ENCODE measurements at regions not wholly inside any gene's neighbourhood (a gene's known extent, or its start where the extent isn't known, plus 50 kb on each side); places are given as distances from the start of the nearest gene placed in this dataset.

GRCh38 chr1:195332102-195332501 lies 1276.1 kb downstream of the KCNT2 start:
- no peaks in the 10 kb centered on the region for H3K36me3 ChIP-seq (ENCODE audit: control insufficient read depth, insufficient read depth, low read length)
- no peak overlapping the region for H3K27ac Mint-ChIP-seq (ENCODE audit: unreplicated experiment)
- no peaks in the 10 kb centered on the region for H3K4me1 Mint-ChIP-seq (ENCODE audit: low read depth, unreplicated experiment)
- DNase-seq, result no peak
- intact Hi-C loops (cut with micrococcal nuclease; ENCODE audit: unreplicated experiment), result no loop called here
- no peaks in the 10 kb centered on the region for H3K9me3 Mint-ChIP-seq (ENCODE audit: unreplicated experiment)
- no peaks in the 10 kb centered on the region for H3K27me3 Mint-ChIP-seq (ENCODE audit: insufficient read depth, unreplicated experiment)
- no peak overlapping the region for H3K4me3 ChIP-seq (ENCODE audit: low read depth, low read length)
- H3K27me3 ChIP-seq (replicated peaks; ENCODE audit: control insufficient read depth, insufficient read depth, low read length), result no peaks in the 10 kb centered on the region
- TF ChIP-seq, protein P1, sequence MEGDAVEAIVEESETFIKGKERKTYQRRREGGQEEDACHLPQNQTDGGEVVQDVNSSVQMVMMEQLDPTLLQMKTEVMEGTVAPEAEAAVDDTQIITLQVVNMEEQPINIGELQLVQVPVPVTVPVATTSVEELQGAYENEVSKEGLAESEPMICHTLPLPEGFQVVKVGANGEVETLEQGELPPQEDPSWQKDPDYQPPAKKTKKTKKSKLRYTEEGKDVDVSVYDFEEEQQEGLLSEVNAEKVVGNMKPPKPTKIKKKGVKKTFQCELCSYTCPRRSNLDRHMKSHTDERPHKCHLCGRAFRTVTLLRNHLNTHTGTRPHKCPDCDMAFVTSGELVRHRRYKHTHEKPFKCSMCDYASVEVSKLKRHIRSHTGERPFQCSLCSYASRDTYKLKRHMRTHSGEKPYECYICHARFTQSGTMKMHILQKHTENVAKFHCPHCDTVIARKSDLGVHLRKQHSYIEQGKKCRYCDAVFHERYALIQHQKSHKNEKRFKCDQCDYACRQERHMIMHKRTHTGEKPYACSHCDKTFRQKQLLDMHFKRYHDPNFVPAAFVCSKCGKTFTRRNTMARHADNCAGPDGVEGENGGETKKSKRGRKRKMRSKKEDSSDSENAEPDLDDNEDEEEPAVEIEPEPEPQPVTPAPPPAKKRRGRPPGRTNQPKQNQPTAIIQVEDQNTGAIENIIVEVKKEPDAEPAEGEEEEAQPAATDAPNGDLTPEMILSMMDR (IDR thresholded peaks at IDR 0.05; ENCODE audit: insufficient read depth in 1 of 2, low read depth in 1 of 2, low read length in 1 of 2, severe bottlenecking in 1 of 2, unreplicated experiment in 1 of 2), result no peak
- POLR2A ChIA-PET, result no interaction called here
- H3K36me3 Mint-ChIP-seq (ENCODE audit: insufficient read depth, unreplicated experiment), result no peaks in the 10 kb centered on the region
- H3K4me1 ChIP-seq, result no peaks in the 10 kb centered on the region
- no TSS peak for BruUV-seq (replicated peaks)
- CTCF ChIA-PET, result no interaction called here
- no peak overlapping the region for H3K4me3 Mint-ChIP-seq (ENCODE audit: unreplicated experiment)
- no peaks in the 10 kb centered on the region for H3K9me3 ChIP-seq

DNA sequence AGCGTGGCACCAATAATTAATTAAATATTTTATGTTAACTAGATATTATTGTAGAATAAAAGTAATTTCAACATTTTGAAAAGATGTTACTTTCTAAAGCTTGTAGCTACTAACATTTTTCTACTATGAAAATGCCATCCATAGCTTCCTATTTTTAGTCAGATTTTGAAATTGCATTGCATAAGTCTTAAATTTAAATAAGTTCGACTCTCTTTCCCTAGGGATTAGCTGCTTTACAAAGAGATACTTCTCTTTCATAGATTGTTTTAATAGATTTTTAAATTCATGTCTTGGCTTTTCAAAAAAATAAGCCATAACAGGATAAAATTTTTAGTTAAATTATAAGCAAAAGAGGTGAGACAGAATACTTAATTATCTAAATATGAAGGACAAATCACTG lies 1279.6 kb downstream of the KCNT2 start:
- Mint-ChIP-seq H3K36me3 (ENCODE audit: insufficient read depth, unreplicated experiment) (no peaks in the 10 kb centered on the region), H3K4me3 (ENCODE audit: unreplicated experiment) (no peak overlapping the region), H3K4me1 (ENCODE audit: low read depth, unreplicated experiment) (no peaks in the 10 kb centered on the region), H3K9me3 (ENCODE audit: unreplicated experiment) (no peaks in the 10 kb centered on the region), H3K27ac (ENCODE audit: unreplicated experiment) (no peak overlapping the region), H3K27me3 (ENCODE audit: insufficient read depth, unreplicated experiment) (no peaks in the 10 kb centered on the region)
- Histone ChIP-seq H3K27me3 (replicated peaks; ENCODE audit: control insufficient read depth, insufficient read depth, low read length) (no peaks in the 10 kb centered on the region), H3K4me3 (ENCODE audit: low read depth, low read length) (no peak overlapping the region), H3K4me1 (no peaks in the 10 kb centered on the region), H3K36me3 (ENCODE audit: control insufficient read depth, insufficient read depth, low read length) (no peaks in the 10 kb centered on the region), H3K9me3 (no peaks in the 10 kb centered on the region)
- ChIA-PET POLR2A (no interaction called here), CTCF (no interaction called here)
- TF ChIP-seq, protein P1 (IDR thresholded peaks at IDR 0.05; ENCODE audit: insufficient read depth in 1 of 2, low read depth in 1 of 2, low read length in 1 of 2, severe bottlenecking in 1 of 2, unreplicated experiment in 1 of 2), result no peak
- no TSS peak for BruUV-seq (replicated peaks)
- no peak for DNase-seq
- intact Hi-C loops (cut with micrococcal nuclease; ENCODE audit: unreplicated experiment), result no loop called here

DNA sequence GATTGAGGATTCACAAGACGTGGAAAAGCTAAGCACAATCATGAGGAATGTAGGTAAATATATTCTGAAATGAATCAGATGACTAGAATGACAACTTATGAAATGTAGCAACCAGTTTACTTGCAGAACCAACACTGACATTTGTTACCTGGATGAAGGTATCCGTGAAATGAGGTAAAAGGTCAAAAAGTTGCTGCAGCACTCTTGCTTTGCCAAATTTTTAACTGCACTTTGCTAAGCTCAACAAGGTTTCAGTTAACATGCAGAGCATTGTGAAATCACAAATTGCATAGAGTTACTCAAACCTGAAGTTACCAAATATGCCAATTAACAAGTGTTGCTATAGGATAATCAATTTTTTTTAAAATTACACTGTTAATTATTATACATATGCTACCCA lies 1280.1 kb downstream of the KCNT2 start:
- no peak for DNase-seq
- POLR2A ChIA-PET, result no interaction called here
- no peaks in the 10 kb centered on the region for H3K36me3 Mint-ChIP-seq (ENCODE audit: insufficient read depth, unreplicated experiment)
- H3K9me3 Mint-ChIP-seq (ENCODE audit: unreplicated experiment), result no peaks in the 10 kb centered on the region
- H3K4me3 Mint-ChIP-seq (ENCODE audit: unreplicated experiment), result no peak overlapping the region
- no TSS peak for BruUV-seq (replicated peaks)
- intact Hi-C loops (cut with micrococcal nuclease; ENCODE audit: unreplicated experiment), result no loop called here
- no peaks in the 10 kb centered on the region for H3K9me3 ChIP-seq
- CTCF ChIA-PET, result no interaction called here
- H3K36me3 ChIP-seq (ENCODE audit: control insufficient read depth, insufficient read depth, low read length), result no peaks in the 10 kb centered on the region
- no peaks in the 10 kb centered on the region for H3K27me3 Mint-ChIP-seq (ENCODE audit: insufficient read depth, unreplicated experiment)
- no peaks in the 10 kb centered on the region for H3K4me1 Mint-ChIP-seq (ENCODE audit: low read depth, unreplicated experiment)
- no peaks in the 10 kb centered on the region for H3K27me3 ChIP-seq (replicated peaks; ENCODE audit: control insufficient read depth, insufficient read depth, low read length)
- H3K4me3 ChIP-seq (ENCODE audit: low read depth, low read length), result no peak overlapping the region
- no peaks in the 10 kb centered on the region for H3K4me1 ChIP-seq
- TF ChIP-seq, protein P1 (IDR thresholded peaks at IDR 0.05; ENCODE audit: insufficient read depth in 1 of 2, low read depth in 1 of 2, low read length in 1 of 2, severe bottlenecking in 1 of 2, unreplicated experiment in 1 of 2), result no peak
- no peak overlapping the region for H3K27ac Mint-ChIP-seq (ENCODE audit: unreplicated experiment)
